Transverse colon (tissue), 3 donors: ENCODE measurements at regions not wholly inside any gene's neighbourhood (a gene's known extent, or its start where the extent isn't known, plus 50 kb on each side); places are given as distances from the start of the nearest gene placed in this dataset.

Source experiments
- CTCF ChIP-seq, 5 experiments: fragments of 200-600 bp in 3 of 5; fragments of 450-650 bp in 2 of 5; sonication (generic) in 3 of 5; IDR thresholded peaks; 1 replicate in 2 of 5; 2 replicates in 3 of 5; pipeline ENCODE4 v1.5.1; 2016 to 2017; ENCODE audit warnings: antibody characterized with exemption in 5 of 5, inconsistent platforms in 3 of 5, mild to moderate bottlenecking in 2 of 5, moderate library complexity in 1 of 5
- EP300 ChIP-seq: sonication (generic); formaldehyde crosslinking; IDR thresholded peaks from one replicate; pipeline ENCODE4 v1.6.1; 2017; ENCODE audit warnings: antibody characterized with exemption, low read depth
- POLR2A ChIP-seq: fragments of 450-650 bp; IDR thresholded peaks from one replicate; pipeline ENCODE4 v1.6.1; 2016; ENCODE audit warnings: antibody characterized with exemption, mild to moderate bottlenecking, moderate library complexity

DNA sequence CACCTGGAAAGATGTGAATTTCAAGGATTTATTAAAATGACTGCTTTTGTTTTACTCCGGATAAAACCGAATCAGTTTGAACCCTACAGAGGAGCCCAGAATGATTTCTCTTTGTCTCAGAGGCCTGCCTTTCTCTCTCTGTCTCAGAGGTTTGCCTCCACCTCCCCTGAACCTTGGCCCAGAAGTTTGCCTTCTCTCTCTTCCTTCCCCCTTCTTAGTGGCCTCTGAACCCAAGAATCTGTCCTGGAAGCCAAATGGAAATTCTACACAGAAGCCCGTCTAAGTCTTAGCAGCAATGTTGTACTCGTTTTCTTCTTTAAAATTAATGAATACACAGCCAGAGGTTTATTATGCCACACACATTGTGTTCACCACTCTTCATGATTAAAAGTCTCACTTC lies 200.7 kb downstream of the SOCS6 start:
- no peak for TF ChIP-seq EP300
- no peak for TF ChIP-seq CTCF (IDR thresholded peaks at IDR 0.05)
- TF ChIP-seq POLR2A, result no peak
